ENCODE measurements at regions not wholly inside any gene's neighbourhood (a gene's known extent, or its start where the extent isn't known, plus 50 kb on each side); places are given as distances from the start of the nearest gene placed in this dataset.

DNA sequence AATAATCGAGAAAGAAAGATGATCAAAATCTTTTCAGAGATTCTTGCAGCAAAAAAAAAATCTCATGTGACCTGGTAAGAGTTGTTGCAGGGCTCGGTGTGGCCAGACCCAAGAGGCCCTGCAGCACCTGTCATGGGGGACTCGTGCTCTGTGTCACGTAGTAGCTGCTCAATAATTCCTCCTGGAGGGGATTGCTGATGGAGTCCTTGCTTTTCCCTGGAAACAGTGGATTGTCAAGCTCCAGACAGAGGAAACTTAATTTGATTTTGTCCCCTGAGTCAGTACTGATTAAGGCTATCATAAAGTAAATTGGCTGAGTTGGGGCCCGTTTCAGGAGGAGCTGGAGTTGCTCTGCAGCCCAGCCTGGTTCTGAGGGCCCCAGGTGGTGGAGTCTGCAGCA lies 125.2 kb downstream of the EDN3 start:
- Histone ChIP-seq H3K27ac (ENCODE audit: low read depth, low read length, poor library complexity, severe bottlenecking) (no peak overlapping the region), H2AFZ (ENCODE audit: low read length) (no peak overlapping the region), H4K20me1 (ENCODE audit: insufficient read depth, low read length) (no peaks in the 10 kb centered on the region), H3K79me2 (ENCODE audit: insufficient read depth, low read depth, low read length) (no peaks in the 10 kb centered on the region), H3K4me3 (ENCODE audit: low read depth, low read length, poor library complexity, severe bottlenecking) (no peak overlapping the region), H3K36me3 (ENCODE audit: insufficient read depth, low read length) (no peaks in the 10 kb centered on the region), H3K4me2 (ENCODE audit: low read length) (no peak overlapping the region), H3K9me2 (ENCODE audit: insufficient read depth, low read length) (no peaks in the 10 kb centered on the region), H3K4me1 (ENCODE audit: insufficient read depth, low read length, poor library complexity, severe bottlenecking) (no peaks in the 10 kb centered on the region), H3K9me3 (ENCODE audit: low read length) (no peaks in the 10 kb centered on the region)
- no peak for DNase-seq (ENCODE audit: low spot score)
- no TSS peak for BruUV-seq (replicated peaks)
- TF ChIP-seq, protein P1, sequence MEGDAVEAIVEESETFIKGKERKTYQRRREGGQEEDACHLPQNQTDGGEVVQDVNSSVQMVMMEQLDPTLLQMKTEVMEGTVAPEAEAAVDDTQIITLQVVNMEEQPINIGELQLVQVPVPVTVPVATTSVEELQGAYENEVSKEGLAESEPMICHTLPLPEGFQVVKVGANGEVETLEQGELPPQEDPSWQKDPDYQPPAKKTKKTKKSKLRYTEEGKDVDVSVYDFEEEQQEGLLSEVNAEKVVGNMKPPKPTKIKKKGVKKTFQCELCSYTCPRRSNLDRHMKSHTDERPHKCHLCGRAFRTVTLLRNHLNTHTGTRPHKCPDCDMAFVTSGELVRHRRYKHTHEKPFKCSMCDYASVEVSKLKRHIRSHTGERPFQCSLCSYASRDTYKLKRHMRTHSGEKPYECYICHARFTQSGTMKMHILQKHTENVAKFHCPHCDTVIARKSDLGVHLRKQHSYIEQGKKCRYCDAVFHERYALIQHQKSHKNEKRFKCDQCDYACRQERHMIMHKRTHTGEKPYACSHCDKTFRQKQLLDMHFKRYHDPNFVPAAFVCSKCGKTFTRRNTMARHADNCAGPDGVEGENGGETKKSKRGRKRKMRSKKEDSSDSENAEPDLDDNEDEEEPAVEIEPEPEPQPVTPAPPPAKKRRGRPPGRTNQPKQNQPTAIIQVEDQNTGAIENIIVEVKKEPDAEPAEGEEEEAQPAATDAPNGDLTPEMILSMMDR (conservative IDR thresholded peaks at IDR 0.05; ENCODE audit: low read length): no peak
- TF ChIP-seq EZH2phosphoT487 (IDR thresholded peaks at IDR 0.05; ENCODE audit: borderline replicate concordance, low read depth, low read length): no peak
- ChIA-PET POLR2A (no interaction called here), CTCF (ENCODE audit: unreplicated experiment) (no interaction called here)
- intact Hi-C loops (cut with micrococcal nuclease; ENCODE audit: unreplicated experiment): no loop called here

DNA sequence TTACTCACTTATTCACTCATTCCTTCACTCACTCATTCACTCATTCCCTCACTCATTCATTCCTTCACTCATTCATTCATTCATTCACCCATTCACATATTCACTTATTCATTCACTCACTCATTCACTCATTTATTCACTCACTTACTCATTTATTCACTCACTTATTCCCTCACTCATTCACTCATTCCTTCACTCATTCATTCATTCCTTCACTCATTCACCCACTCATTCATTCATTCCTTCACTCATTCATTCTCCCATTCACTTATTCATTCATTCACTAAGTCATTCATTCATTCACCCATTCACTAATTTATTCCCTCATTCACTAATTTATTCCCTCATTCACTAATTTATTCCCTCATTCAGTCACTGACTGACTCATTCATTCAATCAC lies 127.6 kb downstream of the EDN3 start:
- CTCF ChIA-PET (ENCODE audit: unreplicated experiment): no interaction called here
- H3K4me1 ChIP-seq (ENCODE audit: insufficient read depth, low read length, poor library complexity, severe bottlenecking): no peaks in the 10 kb centered on the region
- H3K36me3 ChIP-seq (ENCODE audit: insufficient read depth, low read length): no peaks in the 10 kb centered on the region
- no peak for TF ChIP-seq EZH2phosphoT487 (IDR thresholded peaks at IDR 0.05; ENCODE audit: borderline replicate concordance, low read depth, low read length)
- TF ChIP-seq, protein P1 (conservative IDR thresholded peaks at IDR 0.05; ENCODE audit: low read length): no peak
- no peak for DNase-seq (ENCODE audit: low spot score)
- no peaks in the 10 kb centered on the region for H3K9me2 ChIP-seq (ENCODE audit: insufficient read depth, low read length)
- H3K27ac ChIP-seq (ENCODE audit: low read depth, low read length, poor library complexity, severe bottlenecking): no peak overlapping the region
- H3K79me2 ChIP-seq (ENCODE audit: insufficient read depth, low read depth, low read length): no peaks in the 10 kb centered on the region
- BruUV-seq (replicated peaks): no TSS peak
- H2AFZ ChIP-seq (ENCODE audit: low read length): no peak overlapping the region
- no peaks in the 10 kb centered on the region for H3K9me3 ChIP-seq (ENCODE audit: low read length)
- intact Hi-C loops (cut with micrococcal nuclease; ENCODE audit: unreplicated experiment): no loop called here
- H3K4me3 ChIP-seq (ENCODE audit: low read depth, low read length, poor library complexity, severe bottlenecking): no peak overlapping the region
- H3K4me2 ChIP-seq (ENCODE audit: low read length): no peak overlapping the region
- POLR2A ChIA-PET: no interaction called here
- H4K20me1 ChIP-seq (ENCODE audit: insufficient read depth, low read length): no peaks in the 10 kb centered on the region

DNA sequence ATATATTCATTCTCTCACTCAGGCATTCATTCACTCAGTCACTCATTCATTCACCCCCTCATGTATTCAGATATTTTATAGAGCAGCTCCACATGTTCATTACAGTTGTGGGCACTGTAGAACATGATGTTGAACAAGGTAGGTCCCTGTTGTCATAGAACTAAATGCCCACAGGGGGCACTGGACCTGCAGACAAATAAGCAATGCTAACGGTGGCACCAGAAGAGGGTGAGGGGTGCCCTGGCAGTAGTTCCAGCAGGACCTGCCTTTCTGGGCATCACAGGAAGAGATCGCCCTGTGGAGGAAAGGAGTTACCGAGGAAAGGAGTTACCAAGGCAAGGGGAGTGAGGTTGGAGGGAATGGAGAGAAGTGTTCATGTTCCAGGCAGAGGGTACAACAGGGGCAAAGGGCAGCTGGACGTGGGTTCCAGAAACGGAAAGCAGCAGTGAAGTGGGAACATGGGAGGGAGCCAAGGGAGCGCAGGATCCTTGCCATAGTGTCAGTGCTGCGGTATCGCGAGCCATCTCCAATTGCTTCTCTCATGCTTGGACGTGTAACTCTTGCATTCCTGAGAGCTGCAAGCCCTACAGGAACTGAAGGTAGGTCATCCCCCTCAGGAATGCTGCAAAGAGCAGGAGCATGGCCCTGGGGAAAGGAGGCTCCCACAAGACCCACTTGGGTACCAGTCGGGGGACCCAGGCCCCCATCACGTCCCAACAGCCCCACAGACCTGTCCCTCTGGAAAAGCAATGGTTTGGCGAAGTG lies 128.2 kb downstream of the EDN3 start:
- H2AFZ ChIP-seq (ENCODE audit: low read length): no peak overlapping the region
- CTCF ChIA-PET (ENCODE audit: unreplicated experiment): no interaction called here
- TF ChIP-seq, protein P1 (conservative IDR thresholded peaks at IDR 0.05; ENCODE audit: low read length): peak; percentile 54
- no peak for TF ChIP-seq EZH2phosphoT487 (IDR thresholded peaks at IDR 0.05; ENCODE audit: borderline replicate concordance, low read depth, low read length)

More for the DNA sequence above, 128.2 kb downstream of the EDN3 start:
- POLR2A ChIA-PET: no interaction called here
- intact Hi-C loops (cut with micrococcal nuclease; ENCODE audit: unreplicated experiment): no loop called here
- H3K9me3 ChIP-seq (ENCODE audit: low read length): no peaks in the 10 kb centered on the region
- H4K20me1 ChIP-seq (ENCODE audit: insufficient read depth, low read length): no peaks in the 10 kb centered on the region
- H3K79me2 ChIP-seq (ENCODE audit: insufficient read depth, low read depth, low read length): no peaks in the 10 kb centered on the region
- no peak for DNase-seq (ENCODE audit: low spot score)
- no peak overlapping the region for H3K4me3 ChIP-seq (ENCODE audit: low read depth, low read length, poor library complexity, severe bottlenecking)
- H3K4me1 ChIP-seq (ENCODE audit: insufficient read depth, low read length, poor library complexity, severe bottlenecking): no peaks in the 10 kb centered on the region
- H3K27ac ChIP-seq (ENCODE audit: low read depth, low read length, poor library complexity, severe bottlenecking): no peak overlapping the region
- BruUV-seq (replicated peaks): no TSS peak
- no peaks in the 10 kb centered on the region for H3K36me3 ChIP-seq (ENCODE audit: insufficient read depth, low read length)
- no peak overlapping the region for H3K4me2 ChIP-seq (ENCODE audit: low read length)
- no peaks in the 10 kb centered on the region for H3K9me2 ChIP-seq (ENCODE audit: insufficient read depth, low read length)

Measured in OCI-LY7 (cell line).